Astrocyte (in vitro differentiated cells and primary cell): ENCODE measurements at regions not wholly inside any gene's neighbourhood (a gene's known extent, or its start where the extent isn't known, plus 50 kb on each side); places are given as distances from the start of the nearest gene placed in this dataset.

Experiments
- DNase-seq: peaks from one replicate; pipeline ENCODE4 v3.0.0-alpha.2; 2010; ENCODE audit warnings: low read depth
- FAIRE-seq: peaks from 2 replicates; lab custom pipeline; 2011; peaks lifted over from hg19 to GRCh38; lab: Jason Lieb, UNC
- H2AFZ ChIP-seq: 2 replicates; pipeline ENCODE4 v1.6.0; 2012; ENCODE audit warnings: low read depth, low read length, inconsistent platforms
- H3K27ac ChIP-seq: 2 replicates; pipeline ENCODE4 v1.5.1; 2011; ENCODE audit warnings: low read depth, low read length, inconsistent platforms
- H3K27me3 ChIP-seq: 2 replicates; pipeline ENCODE4 v1.6.0; 2011; ENCODE audit warnings: low read length, inconsistent platforms; ENCODE audit not compliant: insufficient read depth
- H3K36me3 ChIP-seq: 2 replicates; pipeline ENCODE4 v1.5.1; 2011; ENCODE audit warnings: low read length, inconsistent platforms; ENCODE audit not compliant: insufficient read depth
- H3K4me1 ChIP-seq: 2 replicates; pipeline ENCODE4 v1.5.1; 2011; ENCODE audit warnings: low read length, inconsistent platforms; ENCODE audit not compliant: insufficient read depth
- H3K4me2 ChIP-seq: 2 replicates; pipeline ENCODE4 v1.6.0; 2012; ENCODE audit warnings: low read length, inconsistent platforms
- H3K4me3 ChIP-seq: 2 replicates; pipeline ENCODE4 v1.5.1; 2011; ENCODE audit warnings: low read depth, mild to moderate bottlenecking, low read length, inconsistent platforms; ENCODE audit not compliant: insufficient read depth
- H3K79me2 ChIP-seq: 2 replicates; pipeline ENCODE4 v1.6.0; 2012; ENCODE audit warnings: mild to moderate bottlenecking, low read length, inconsistent platforms; ENCODE audit not compliant: insufficient read depth
- H3K9ac ChIP-seq: 2 replicates; pipeline ENCODE4 v1.6.0; 2012; ENCODE audit warnings: mild to moderate bottlenecking, low read length, inconsistent platforms
- H3K9me3 ChIP-seq: 2 replicates; pipeline ENCODE4 v1.5.1; 2012; ENCODE audit warnings: low read depth, mild to moderate bottlenecking, low read length, inconsistent platforms; ENCODE audit not compliant: insufficient read depth
- H4K20me1 ChIP-seq: 2 replicates; pipeline ENCODE4 v1.6.0; 2012; ENCODE audit warnings: low read length, inconsistent platforms; ENCODE audit not compliant: insufficient read depth
- H3K27ac Mint-ChIP-seq: one replicate; pipeline ENCODE4 v1.8.0; 2021; ENCODE audit warnings: mild to moderate bottlenecking, mixed read lengths; ENCODE audit not compliant: unreplicated experiment
- H3K27me3 Mint-ChIP-seq: one replicate; pipeline ENCODE4 v1.8.0; 2021; ENCODE audit warnings: low read depth, mixed read lengths; ENCODE audit not compliant: unreplicated experiment
- H3K36me3 Mint-ChIP-seq: one replicate; pipeline ENCODE4 v1.8.0; 2021; ENCODE audit warnings: low read depth, mixed read lengths; ENCODE audit not compliant: unreplicated experiment
- H3K4me1 Mint-ChIP-seq: one replicate; pipeline ENCODE4 v1.8.0; 2021; ENCODE audit warnings: low read depth, mixed read lengths; ENCODE audit not compliant: unreplicated experiment
- H3K4me3 Mint-ChIP-seq: one replicate; pipeline ENCODE4 v1.8.0; 2021; ENCODE audit warnings: mild to moderate bottlenecking, moderate library complexity, mixed read lengths; ENCODE audit not compliant: unreplicated experiment
- H3K9me3 Mint-ChIP-seq: one replicate; pipeline ENCODE4 v1.8.0; 2021; ENCODE audit warnings: mild to moderate bottlenecking, mixed read lengths; ENCODE audit not compliant: unreplicated experiment
- CTCF ChIP-seq: IDR thresholded peaks from 2 replicates; pipeline ENCODE4 v1.5.1; 2011; ENCODE audit warnings: low read depth, mild to moderate bottlenecking, inconsistent platforms, low read length, moderate library complexity; ENCODE audit not compliant: insufficient read depth
- EZH2 ChIP-seq: IDR thresholded peaks from 2 replicates; pipeline ENCODE4 v1.6.1; 2012; ENCODE audit warnings: mild to moderate bottlenecking, low read length, inconsistent platforms; ENCODE audit not compliant: insufficient read depth

- Mint-ChIP-seq H3K4me1 (peaks cover 6% of the 10 kb centered on the region), H3K36me3 (no peaks in the 10 kb centered on the region), H3K9me3 (no peaks in the 10 kb centered on the region), H3K27ac (no peak overlapping the region), H3K27me3 (no peaks in the 10 kb centered on the region), H3K4me3 (no peak overlapping the region)
- Histone ChIP-seq H3K9me3 (no peaks in the 10 kb centered on the region), H3K27ac (no peak overlapping the region), H3K4me3 (no peak overlapping the region), H3K36me3 (no peaks in the 10 kb centered on the region), H3K4me2 (no peak overlapping the region), H3K79me2 (no peaks in the 10 kb centered on the region), H3K4me1 (no peaks in the 10 kb centered on the region), H3K27me3 (no peaks in the 10 kb centered on the region), H3K9ac (no peak overlapping the region), H2AFZ (no peak overlapping the region), H4K20me1 (no peaks in the 10 kb centered on the region)
- TF ChIP-seq CTCF (no peak), EZH2 (no peak)
- DNase-seq, result peak; percentile 90
- FAIRE-seq, result peak; percentile 39
These were observed 146.0 kb upstream of the GPC6 start for GRCh38 chr13:93080587-93080986.

DNA sequence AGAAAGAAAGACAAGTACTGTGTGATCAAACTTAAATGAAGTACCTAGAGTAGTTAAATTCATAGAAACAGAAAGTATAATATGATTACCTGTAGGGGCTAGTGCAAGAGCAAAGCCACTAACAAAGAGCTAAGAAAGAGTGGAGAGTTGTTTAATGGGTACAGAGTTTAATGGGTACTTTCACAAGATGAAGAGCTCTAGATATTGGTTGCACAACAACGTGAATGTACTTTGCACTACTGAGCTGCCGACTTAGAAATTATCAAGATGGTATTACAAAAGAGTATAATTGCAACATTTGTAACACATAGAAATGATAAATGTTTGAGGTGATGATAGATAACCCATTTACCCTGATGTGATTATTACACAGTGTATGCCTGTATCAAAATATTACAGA lies 140.3 kb upstream of the GPC6 start:
- Histone ChIP-seq H3K4me1 (no peaks in the 10 kb centered on the region), H3K27ac (no peak overlapping the region), H3K9me3 (no peaks in the 10 kb centered on the region), H3K79me2 (no peaks in the 10 kb centered on the region), H3K9ac (no peak overlapping the region), H3K4me3 (no peak overlapping the region), H3K4me2 (no peak overlapping the region), H4K20me1 (no peaks in the 10 kb centered on the region), H3K36me3 (no peaks in the 10 kb centered on the region), H2AFZ (no peak overlapping the region), H3K27me3 (no peaks in the 10 kb centered on the region)
- DNase-seq (no peak), FAIRE-seq (no peak)
- TF ChIP-seq EZH2, result no peak
- no peak for TF ChIP-seq CTCF
- Mint-ChIP-seq H3K4me3 (no peak overlapping the region), H3K27ac (no peak overlapping the region), H3K27me3 (peaks cover 12% of the 10 kb centered on the region), H3K9me3 (peaks cover 5% of the 10 kb centered on the region), H3K36me3 (no peaks in the 10 kb centered on the region), H3K4me1 (no peaks in the 10 kb centered on the region)

- Mint-ChIP-seq H3K4me3 (no peak overlapping the region), H3K9me3 (peaks cover 10% of the 10 kb centered on the region), H3K27ac (no peak overlapping the region), H3K27me3 (no peaks in the 10 kb centered on the region), H3K4me1 (no peaks in the 10 kb centered on the region), H3K36me3 (no peaks in the 10 kb centered on the region)
- H3K27me3 ChIP-seq, result no peaks in the 10 kb centered on the region
- no peak overlapping the region for H3K9ac ChIP-seq
- H3K27ac ChIP-seq, result no peak overlapping the region
- FAIRE-seq, result no peak
- no peak overlapping the region for H3K4me3 ChIP-seq
- H3K79me2 ChIP-seq, result no peaks in the 10 kb centered on the region
- H3K4me2 ChIP-seq, result no peak overlapping the region
- H3K4me1 ChIP-seq, result no peaks in the 10 kb centered on the region
- H4K20me1 ChIP-seq, result no peaks in the 10 kb centered on the region
- no peaks in the 10 kb centered on the region for H3K9me3 ChIP-seq
- DNase-seq, result no peak
- TF ChIP-seq EZH2, result no peak
- no peak for TF ChIP-seq CTCF
- H3K36me3 ChIP-seq, result no peaks in the 10 kb centered on the region
- H2AFZ ChIP-seq, result no peak overlapping the region
These were observed 127.6 kb upstream of the GPC6 start for GRCh38 chr13:93098972-93099371.
